Choroid plexus epithelial cell (primary cell): ENCODE measurements at regions not wholly inside any gene's neighbourhood (a gene's known extent, or its start where the extent isn't known, plus 50 kb on each side); places are given as distances from the start of the nearest gene placed in this dataset.

ENCODE experiments used
- DNase-seq: peaks from one replicate; pipeline ENCODE4 v3.0.0-alpha.2; 2010; ENCODE audit warnings: low read depth
- H3K4me3 ChIP-seq: 2 replicates; pipeline ENCODE4 v1.5.1; 2011; ENCODE audit warnings: low read depth, mild to moderate bottlenecking, control low read depth, low read length, moderate library complexity
- TF ChIP-seq, protein P1 (sequence below): conservative IDR thresholded peaks from 2 replicates; pipeline ENCODE4 v1.5.1; 2011; ENCODE audit warnings: low read depth, mild to moderate bottlenecking, control low read depth, inconsistent platforms, low read length, moderate library complexity

GRCh38 chr4:45410701-45411210 is 684.4 kb upstream of the GNPDA2 start:
- TF ChIP-seq, protein P1, sequence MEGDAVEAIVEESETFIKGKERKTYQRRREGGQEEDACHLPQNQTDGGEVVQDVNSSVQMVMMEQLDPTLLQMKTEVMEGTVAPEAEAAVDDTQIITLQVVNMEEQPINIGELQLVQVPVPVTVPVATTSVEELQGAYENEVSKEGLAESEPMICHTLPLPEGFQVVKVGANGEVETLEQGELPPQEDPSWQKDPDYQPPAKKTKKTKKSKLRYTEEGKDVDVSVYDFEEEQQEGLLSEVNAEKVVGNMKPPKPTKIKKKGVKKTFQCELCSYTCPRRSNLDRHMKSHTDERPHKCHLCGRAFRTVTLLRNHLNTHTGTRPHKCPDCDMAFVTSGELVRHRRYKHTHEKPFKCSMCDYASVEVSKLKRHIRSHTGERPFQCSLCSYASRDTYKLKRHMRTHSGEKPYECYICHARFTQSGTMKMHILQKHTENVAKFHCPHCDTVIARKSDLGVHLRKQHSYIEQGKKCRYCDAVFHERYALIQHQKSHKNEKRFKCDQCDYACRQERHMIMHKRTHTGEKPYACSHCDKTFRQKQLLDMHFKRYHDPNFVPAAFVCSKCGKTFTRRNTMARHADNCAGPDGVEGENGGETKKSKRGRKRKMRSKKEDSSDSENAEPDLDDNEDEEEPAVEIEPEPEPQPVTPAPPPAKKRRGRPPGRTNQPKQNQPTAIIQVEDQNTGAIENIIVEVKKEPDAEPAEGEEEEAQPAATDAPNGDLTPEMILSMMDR = no peak
- H3K4me3 ChIP-seq = no peak overlapping the region
- no peak for DNase-seq

DNA sequence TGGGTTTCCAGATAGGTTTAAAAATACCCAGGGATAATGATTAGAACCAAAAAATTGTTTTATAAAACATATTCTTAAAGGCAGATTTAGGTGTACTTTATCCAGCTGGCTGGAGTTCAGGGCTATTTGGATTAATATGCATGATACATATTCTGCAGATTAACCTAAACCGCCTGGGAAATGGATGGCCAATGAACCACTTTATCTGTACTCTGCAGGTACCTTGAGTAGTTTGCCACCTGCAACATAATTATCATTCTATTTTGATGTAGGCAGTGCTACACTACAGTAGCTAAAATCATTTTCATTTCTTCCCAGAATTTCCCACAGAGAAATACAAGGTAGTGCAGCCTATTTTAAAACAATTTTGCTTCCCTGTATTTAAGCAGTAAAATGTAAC is 683.2 kb upstream of the GNPDA2 start:
- TF ChIP-seq, protein P1 = no peak

GRCh38 chr4:45408996-45409395 is 682.6 kb upstream of the GNPDA2 start:
- TF ChIP-seq, protein P1 = no peak
- H3K4me3 ChIP-seq = no peak overlapping the region
- DNase-seq = no peak

More for the DNA sequence above, 683.2 kb upstream of the GNPDA2 start:
- no peak for DNase-seq
- no peak overlapping the region for H3K4me3 ChIP-seq

DNA sequence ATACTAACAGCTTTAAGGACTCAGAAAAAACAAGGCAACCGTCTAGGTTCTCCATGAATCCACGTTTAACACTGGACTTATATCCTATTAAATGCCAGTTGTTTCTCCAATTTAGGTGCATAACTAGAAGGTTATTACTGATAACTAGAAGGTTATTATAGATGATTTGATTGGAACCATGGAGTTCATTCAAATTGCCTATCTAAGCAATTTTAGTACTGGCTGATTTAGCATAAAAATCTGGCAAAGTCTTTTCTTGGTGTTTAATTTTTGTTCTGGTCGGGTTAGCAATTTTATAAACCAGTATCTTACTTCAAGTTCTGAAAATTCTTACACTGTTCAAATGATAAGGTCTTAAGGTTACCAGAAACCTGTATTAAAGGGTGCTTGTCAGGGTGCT is 672.8 kb upstream of the GNPDA2 start:
- no peak overlapping the region for H3K4me3 ChIP-seq
- TF ChIP-seq, protein P1 = no peak
- no peak for DNase-seq

DNA sequence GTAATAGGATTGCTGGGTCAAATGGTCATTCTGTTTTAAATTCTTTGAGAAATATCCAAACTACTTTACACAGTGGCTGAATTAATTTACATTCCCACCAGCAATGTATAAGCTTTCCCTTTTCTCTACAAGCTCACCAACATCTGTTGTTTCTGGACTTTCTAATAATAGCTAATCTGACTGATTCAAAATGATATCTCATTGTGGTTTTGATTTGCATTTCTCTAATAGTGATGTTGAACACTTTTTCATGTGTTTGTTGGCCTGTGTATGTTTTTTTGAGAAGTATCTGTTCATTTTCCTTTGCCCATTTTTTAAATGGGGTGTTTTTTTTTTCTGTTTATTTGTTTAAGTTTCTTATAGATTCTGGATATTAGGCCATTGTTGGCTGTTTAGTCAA is 659.0 kb upstream of the GNPDA2 start:
- DNase-seq = no peak
- TF ChIP-seq, protein P1 = no peak
- no peak overlapping the region for H3K4me3 ChIP-seq

GRCh38 chr4:45370408-45370807 is 644.1 kb upstream of the GNPDA2 start:
- no peak overlapping the region for H3K4me3 ChIP-seq
- TF ChIP-seq, protein P1 = no peak
- DNase-seq = no peak

DNA sequence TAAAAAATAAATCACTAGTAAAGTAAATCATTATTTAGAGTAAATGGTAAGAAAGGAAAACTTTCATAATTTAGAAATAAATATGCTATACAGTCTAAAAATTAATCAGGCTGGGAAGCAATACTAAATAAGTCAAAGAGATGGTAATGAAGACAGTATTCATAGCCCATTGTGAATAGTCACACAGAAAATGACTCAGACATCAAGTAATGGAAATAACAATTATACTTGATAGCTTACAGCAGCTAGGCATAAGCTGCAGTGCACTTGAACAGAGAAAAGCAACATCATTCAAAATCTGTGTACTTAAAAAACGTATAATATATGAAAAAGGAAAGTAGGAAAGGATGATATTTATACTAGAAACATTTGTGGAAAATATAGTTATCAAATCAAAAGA is 642.5 kb upstream of the GNPDA2 start:
- no peak for DNase-seq
- no peak overlapping the region for H3K4me3 ChIP-seq
- TF ChIP-seq, protein P1 = no peak
